Mammary epithelial cell (primary cell): ENCODE measurements at regions not wholly inside any gene's neighbourhood (a gene's known extent, or its start where the extent isn't known, plus 50 kb on each side); places are given as distances from the start of the nearest gene placed in this dataset.

ENCODE experiments used
- CTCF ChIP-seq, 2 donors: IDR thresholded peaks in 1 of 2; conservative IDR thresholded peaks in 1 of 2; 2 replicates each; pipeline ENCODE4 v1.5.1; 2011 to 2012; ENCODE audit warnings: inconsistent platforms in 2 of 2, low read length in 2 of 2, mild to moderate bottlenecking in 2 of 2, control low read depth in 1 of 2, low read depth in 1 of 2; ENCODE audit not compliant: insufficient read depth in 1 of 2; ENCODE audit errors: extremely low read depth in 1 of 2
- EZH2 ChIP-seq: IDR thresholded peaks from 2 replicates; pipeline ENCODE4 v1.6.1; 2012; ENCODE audit warnings: low read length, inconsistent platforms, borderline replicate concordance

DNA sequence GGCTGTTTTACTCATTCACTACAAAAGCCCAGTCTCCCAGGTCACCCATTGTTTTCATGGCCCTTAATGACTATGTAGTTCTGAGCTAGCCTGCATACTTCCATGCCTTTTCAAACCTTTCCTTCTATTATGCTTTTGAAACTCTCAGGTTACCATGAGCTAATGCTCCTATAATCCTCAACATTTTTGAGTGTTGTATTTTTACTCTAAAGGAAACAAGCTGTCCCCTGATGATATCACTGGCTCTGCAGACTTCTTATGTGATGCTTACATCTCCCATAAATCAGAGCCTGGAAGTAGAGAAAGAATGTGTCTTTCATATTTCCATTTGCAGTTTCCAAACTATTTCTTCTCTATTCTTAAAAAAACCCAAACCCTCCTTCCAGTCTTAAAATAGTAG is 159.0 kb upstream of the RAG2 start:
- no peak for TF ChIP-seq CTCF (conservative IDR thresholded peaks at IDR 0.05 in 1 of 2, IDR thresholded peaks at IDR 0.05 in 1 of 2; ENCODE audit: extremely low read depth in 1 of 2, insufficient read depth in 1 of 2, low read depth in 1 of 2, low read length in 2 of 2)
- no peak for TF ChIP-seq EZH2
